Smooth muscle cell (in vitro differentiated cells): ENCODE measurements at regions not wholly inside any gene's neighbourhood (a gene's known extent, or its start where the extent isn't known, plus 50 kb on each side); places are given as distances from the start of the nearest gene placed in this dataset.

ENCODE experiments used
- DNase-seq: peaks from one replicate; lab custom pipeline; 2025; ENCODE audit not compliant: unreplicated experiment; lab: John Stamatoyannopoulos, UW
- H2AFZ ChIP-seq: fragments of 200-600 bp; sonication (generic); 2 replicates; pipeline ENCODE4 v1.6.0; 2016; ENCODE audit warnings: antibody characterized with exemption, low read depth, mild to moderate bottlenecking
- H3F3A ChIP-seq: fragments of 200-600 bp; sonication (generic); 2 replicates; pipeline ENCODE4 v1.6.0; 2017; ENCODE audit warnings: antibody characterized with exemption, low read depth
- H3K27ac ChIP-seq: fragments of 200-600 bp; sonication (generic); 2 replicates; pipeline ENCODE4 v1.5.1; 2016; ENCODE audit warnings: low read depth, mild to moderate bottlenecking
- H3K27me3 ChIP-seq: fragments of 200-600 bp; sonication (generic); 2 replicates; pipeline ENCODE4 v1.6.1; 2016; ENCODE audit warnings: low read depth, mild to moderate bottlenecking
- H3K36me3 ChIP-seq: fragments of 200-600 bp; sonication (generic); 2 replicates; pipeline ENCODE4 v1.5.1; 2016; ENCODE audit warnings: low read depth
- H3K4me1 ChIP-seq: fragments of 200-600 bp; sonication (generic); 2 replicates; pipeline ENCODE4 v1.5.1; 2016; ENCODE audit warnings: low read depth
- H3K4me2 ChIP-seq: fragments of 200-600 bp; sonication (generic); 2 replicates; pipeline ENCODE4 v1.6.0; 2016; ENCODE audit warnings: mild to moderate bottlenecking
- H3K4me3 ChIP-seq: fragments of 200-600 bp; sonication (generic); 2 replicates; pipeline ENCODE4 v1.5.1; 2016; ENCODE audit warnings: mild to moderate bottlenecking
- H3K79me2 ChIP-seq: fragments of 200-600 bp; sonication (generic); 2 replicates; pipeline ENCODE4 v1.6.0; 2016; ENCODE audit warnings: low read depth, mild to moderate bottlenecking
- H3K9ac ChIP-seq: fragments of 200-600 bp; sonication (generic); 2 replicates; pipeline ENCODE4 v1.6.0; 2016; ENCODE audit warnings: low read depth
- H3K9me3 ChIP-seq: fragments of 200-600 bp; sonication (generic); replicated peaks from 2 replicates; pipeline ENCODE4 v1.5.1; 2016; ENCODE audit warnings: low read depth
- H4K20me1 ChIP-seq: fragments of 200-600 bp; sonication (generic); 2 replicates; pipeline ENCODE4 v1.6.0; 2016; ENCODE audit warnings: low read depth
- CTCF ChIP-seq: fragments of 200-600 bp; sonication (generic); IDR thresholded peaks from 2 replicates; pipeline ENCODE4 v1.5.1; 2017; ENCODE audit warnings: borderline replicate concordance, mild to moderate bottlenecking, antibody characterized with exemption; ENCODE audit not compliant: insufficient read depth, poor library complexity, severe bottlenecking
- WGBS: methylation state at CpG from one replicate; pipeline ENCODE4 v1.1.7; 2016; ENCODE audit warnings: low lambda C conversion rate; 5-methylcytosine and 5-hydroxymethylcytosine counted together

GRCh38 chr10:31145986-31146385 lies 114.3 kb upstream of the ZNF438 start:
- no peaks in the 10 kb centered on the region for H3K79me2 ChIP-seq
- peak overlapping the region; percentile 23 for H3K4me2 ChIP-seq
- DNase-seq = no peak
- no peak overlapping the region for H3K4me3 ChIP-seq
- no peaks in the 10 kb centered on the region for H4K20me1 ChIP-seq
- H3K27ac ChIP-seq = peak overlapping the region; percentile 72
- H3F3A ChIP-seq = peaks cover 4% of the 10 kb centered on the region
- H3K9ac ChIP-seq = peak overlapping the region; percentile 7
- TF ChIP-seq CTCF = no peak
- H3K36me3 ChIP-seq = no peaks in the 10 kb centered on the region
- H3K4me1 ChIP-seq = peaks cover 7% of the 10 kb centered on the region
- no peaks in the 10 kb centered on the region for H3K9me3 ChIP-seq
- 84% methylated on average over 5 of the region's 5 CpGs for WGBS
- no peaks in the 10 kb centered on the region for H3K27me3 ChIP-seq
- peak overlapping the region; percentile 47 for H2AFZ ChIP-seq

- H3K4me2 ChIP-seq = peak overlapping the region; percentile 23
- DNase-seq = no peak
These were observed 115.0 kb upstream of the ZNF438 start for GRCh38 chr10:31146491-31147209.

GRCh38 chr10:31147210-31147608 lies 115.5 kb upstream of the ZNF438 start:
- Histone ChIP-seq H3K9ac (no peak overlapping the region), H3K27ac (peak overlapping the region; percentile 72)
- 13% methylated on average over 2 of the region's 2 CpGs for WGBS

More at GRCh38 chr10:31146491-31147209, 115.0 kb upstream of the ZNF438 start:
- H3K4me1 ChIP-seq = peaks cover 4% of the 10 kb centered on the region
- H4K20me1 ChIP-seq = no peaks in the 10 kb centered on the region
- no peak overlapping the region for H3K4me3 ChIP-seq
- no peaks in the 10 kb centered on the region for H3K9me3 ChIP-seq
- H3K9ac ChIP-seq = peak overlapping the region; percentile 7
- H3F3A ChIP-seq = peaks cover 4% of the 10 kb centered on the region
- TF ChIP-seq CTCF = no peak
- WGBS = 44% methylated on average over 21 of the region's 21 CpGs
- H3K27ac ChIP-seq = peak overlapping the region; percentile 72
- peak overlapping the region; percentile 47 for H2AFZ ChIP-seq
- no peaks in the 10 kb centered on the region for H3K79me2 ChIP-seq
- H3K36me3 ChIP-seq = no peaks in the 10 kb centered on the region
- no peaks in the 10 kb centered on the region for H3K27me3 ChIP-seq

More at GRCh38 chr10:31147210-31147608, 115.5 kb upstream of the ZNF438 start:
- Histone ChIP-seq H3K4me3 (no peak overlapping the region), H3K36me3 (no peaks in the 10 kb centered on the region), H3K4me2 (peak overlapping the region; percentile 23), H3K4me1 (peaks cover 4% of the 10 kb centered on the region), H3K27me3 (no peaks in the 10 kb centered on the region), H3K79me2 (no peaks in the 10 kb centered on the region), H3K9me3 (no peaks in the 10 kb centered on the region), H3F3A (peaks cover 4% of the 10 kb centered on the region), H2AFZ (peak overlapping the region; percentile 47), H4K20me1 (no peaks in the 10 kb centered on the region)
- TF ChIP-seq CTCF = no peak
- DNase-seq = no peak
